NCI-H446 treated with DMSO at 0.1 percent for 48 hours (cell line): ENCODE measurements at regions not wholly inside any gene's neighbourhood (a gene's known extent, or its start where the extent isn't known, plus 50 kb on each side); places are given as distances from the start of the nearest gene placed in this dataset.
"Not testable (repeated sequence)": the region's sequence is repeated elsewhere in the genome, so short reads cannot be mapped to it uniquely, and the experiment has no call there.

Source experiments
- DNase-seq: peaks from one replicate; lab custom pipeline; 2025; lab: John Stamatoyannopoulos, UW

DNA sequence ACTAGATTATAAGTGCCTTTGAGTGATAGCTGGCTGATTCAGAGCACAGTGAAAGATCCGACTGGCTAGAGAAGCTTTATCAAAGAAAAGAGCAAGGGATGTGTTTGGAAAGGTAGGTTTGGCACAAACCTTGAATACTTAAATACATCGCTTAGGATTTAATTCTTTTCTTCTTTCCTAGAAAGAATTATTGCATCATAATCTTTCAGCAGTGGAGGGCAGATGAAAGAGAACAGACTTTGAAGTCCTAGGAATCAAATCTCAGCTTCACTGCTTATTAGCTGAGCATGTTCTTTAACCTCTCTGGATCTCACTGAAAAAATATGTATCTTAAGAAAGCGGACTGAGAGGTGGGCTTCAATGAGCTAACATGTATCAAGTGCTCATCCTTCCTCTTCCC lies 122.8 kb downstream of the ZNF365 start:
- DNase-seq: no peak

GRCh38 chr10:62498271-62498670 lies 124.1 kb downstream of the ZNF365 start:
- DNase-seq: no peak

DNA sequence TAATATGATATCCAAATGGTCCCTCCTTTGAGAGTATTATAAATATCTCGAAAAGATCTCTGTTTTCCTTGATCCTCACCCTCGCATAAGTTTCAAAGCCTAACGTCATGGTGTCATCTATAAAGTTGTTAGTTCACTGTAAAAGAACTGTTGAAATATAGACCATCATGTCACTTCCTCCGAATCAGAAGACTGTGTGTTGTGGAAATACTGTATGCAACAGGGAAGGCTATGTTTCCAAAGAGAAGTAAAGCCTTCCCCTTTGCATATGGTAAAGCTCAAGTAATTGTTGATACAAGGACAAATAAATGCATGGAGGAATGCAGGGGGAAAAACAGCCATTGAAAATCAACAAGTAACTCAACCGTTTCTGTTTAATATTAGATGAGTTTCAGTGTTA lies 125.9 kb downstream of the ZNF365 start:
- DNase-seq: not testable (repeated sequence)

GRCh38 chr10:62501547-62501946 lies 127.4 kb downstream of the ZNF365 start:
- no peak for DNase-seq

- DNase-seq: no peak
Observed at GRCh38 chr10:62502995-62503613, 128.9 kb downstream of the ZNF365 start.

- no peak for DNase-seq
Observed at GRCh38 chr10:62503872-62504271, 129.7 kb downstream of the ZNF365 start.

DNA sequence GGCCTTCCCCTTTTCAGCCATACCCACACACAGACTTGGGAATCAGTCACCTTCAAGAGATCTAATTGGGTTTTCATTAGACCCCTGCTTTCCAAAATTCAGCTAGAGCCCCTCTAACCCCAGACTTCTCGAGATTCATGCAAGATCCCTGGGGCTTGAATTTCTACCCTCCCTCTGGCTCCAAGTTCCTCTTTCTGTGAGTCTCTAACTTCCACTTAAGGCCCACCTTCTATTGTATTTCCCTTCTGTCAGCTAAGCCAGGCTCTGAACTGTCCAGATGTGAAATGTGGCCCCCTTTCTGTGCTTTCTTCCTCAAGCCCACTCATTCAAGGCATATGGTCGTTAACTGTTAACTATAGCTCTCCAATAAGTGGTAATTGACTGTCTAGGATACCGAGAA lies 132.2 kb downstream of the ZNF365 start:
- no peak for DNase-seq

DNA sequence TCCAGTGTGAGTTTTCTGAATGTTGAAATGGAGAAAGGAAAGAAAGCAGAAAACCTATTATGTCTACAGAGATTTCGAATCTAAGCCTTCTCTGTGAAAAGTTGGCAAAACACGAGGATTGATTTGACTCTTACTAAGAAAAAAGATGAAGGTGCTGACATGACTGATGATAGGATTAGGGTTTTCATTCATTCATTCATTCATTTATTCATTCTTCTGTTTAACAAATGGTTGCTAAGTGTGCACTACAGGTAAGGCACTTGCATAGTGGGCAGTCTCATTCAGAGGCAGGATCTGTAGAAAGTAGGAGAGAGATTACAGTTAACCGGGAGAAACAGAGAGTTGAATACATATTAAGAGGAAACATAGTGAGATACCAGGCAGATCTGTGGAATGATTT lies 137.1 kb downstream of the ZNF365 start:
- DNase-seq: no peak

DNA sequence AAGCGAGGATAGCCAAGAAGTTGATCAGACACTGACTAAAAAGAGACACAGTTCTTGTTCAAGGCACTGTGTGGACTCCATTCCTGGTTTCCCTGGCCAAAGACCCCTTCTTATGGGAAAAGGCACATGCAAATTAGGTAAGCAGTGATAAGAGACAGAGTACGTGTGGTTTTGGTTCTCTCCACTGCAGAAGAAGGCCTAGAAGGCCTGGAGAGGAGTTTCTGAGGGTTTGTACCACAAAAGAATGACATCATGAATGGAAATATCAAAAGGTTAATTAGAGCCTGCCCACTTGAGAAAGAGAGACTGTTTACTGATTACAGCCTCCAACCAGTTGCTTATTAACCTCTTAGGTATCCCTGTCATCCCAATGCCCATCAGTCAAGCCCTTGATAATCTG lies 137.5 kb downstream of the ZNF365 start:
- DNase-seq: no peak

DNA sequence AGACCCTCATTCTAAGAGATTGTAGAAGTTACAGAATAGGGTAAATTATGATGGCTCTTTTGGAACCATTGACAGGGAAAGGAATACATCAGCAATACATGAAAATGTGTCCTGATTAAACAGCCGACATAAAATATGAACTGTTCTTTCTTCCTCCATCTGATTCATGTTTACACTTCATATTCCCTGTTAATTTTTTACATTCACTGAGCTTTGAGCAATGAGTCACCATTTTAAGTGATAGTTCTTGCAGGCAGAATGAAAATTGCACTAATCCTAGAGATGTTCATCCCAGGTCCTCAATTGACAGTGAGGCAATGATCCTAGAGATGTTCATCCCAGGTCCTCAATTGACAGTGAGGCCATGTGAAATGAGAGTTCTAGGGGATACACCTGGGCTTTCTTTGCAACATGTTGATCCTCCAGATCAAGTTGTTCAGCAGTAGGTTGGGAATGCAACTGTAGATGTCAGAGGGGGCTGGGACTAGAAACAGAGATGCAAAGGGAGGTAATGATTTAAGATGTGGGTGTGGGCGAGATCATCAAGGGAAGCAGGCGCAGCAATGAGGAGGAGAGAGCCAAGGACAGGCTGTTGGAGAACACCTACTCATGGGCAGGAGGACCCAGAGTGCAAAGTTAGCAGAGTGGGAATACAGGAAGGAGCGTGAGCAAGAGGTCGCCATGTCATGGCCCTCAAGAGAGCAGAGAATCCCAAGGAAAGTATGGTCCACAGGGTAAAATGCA lies 138.7 kb downstream of the ZNF365 start:
- DNase-seq: no peak

- DNase-seq: no peak
Observed at GRCh38 chr10:62514079-62514693, 140.0 kb downstream of the ZNF365 start.

- no peak for DNase-seq
Observed at GRCh38 chr10:62517252-62517651, 143.1 kb downstream of the ZNF365 start.

GRCh38 chr10:62527019-62527827 lies 153.1 kb downstream of the ZNF365 start:
- DNase-seq: no peak

- DNase-seq: no peak
Observed at GRCh38 chr10:62528441-62528840, 154.3 kb downstream of the ZNF365 start.

- DNase-seq: no peak
Observed at GRCh38 chr10:62529396-62529795, 155.2 kb downstream of the ZNF365 start.

DNA sequence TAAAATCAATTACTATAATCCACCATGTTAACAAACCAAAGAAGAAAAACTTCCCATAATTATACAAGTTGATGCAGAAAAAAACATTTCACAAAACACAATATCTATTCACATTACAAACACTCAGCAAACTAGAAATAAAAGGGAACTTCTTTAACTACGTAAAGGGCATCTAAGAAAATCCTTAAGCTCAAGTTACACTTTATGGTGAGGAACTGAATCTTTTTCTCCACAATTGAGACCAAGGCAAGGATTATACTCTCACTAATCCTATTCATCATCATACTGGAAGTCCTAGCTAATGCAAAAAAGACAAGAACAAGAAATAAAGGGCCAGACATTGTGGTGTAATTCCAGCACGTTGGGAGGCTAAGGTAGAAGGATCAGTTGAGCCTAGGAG lies 159.9 kb downstream of the ZNF365 start:
- no peak for DNase-seq

DNA sequence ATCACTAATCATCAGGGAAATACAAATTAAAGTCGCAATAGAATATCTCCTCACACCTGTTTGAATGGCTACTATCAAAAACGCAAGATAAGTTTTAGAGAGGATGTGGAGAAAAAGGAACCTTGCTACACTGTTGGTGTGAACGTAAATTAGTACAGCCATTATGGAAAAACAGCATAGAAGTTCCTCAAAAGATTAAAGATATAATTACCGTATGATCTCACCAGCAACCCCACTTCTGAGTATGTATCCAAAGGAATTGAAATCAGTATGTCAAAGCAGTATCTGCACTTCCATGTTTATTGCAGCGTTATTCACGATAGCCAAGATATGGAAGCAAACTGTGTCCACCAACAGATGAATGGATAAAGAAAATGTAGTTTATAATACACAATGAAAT lies 164.4 kb downstream of the ZNF365 start:
- no peak for DNase-seq

DNA sequence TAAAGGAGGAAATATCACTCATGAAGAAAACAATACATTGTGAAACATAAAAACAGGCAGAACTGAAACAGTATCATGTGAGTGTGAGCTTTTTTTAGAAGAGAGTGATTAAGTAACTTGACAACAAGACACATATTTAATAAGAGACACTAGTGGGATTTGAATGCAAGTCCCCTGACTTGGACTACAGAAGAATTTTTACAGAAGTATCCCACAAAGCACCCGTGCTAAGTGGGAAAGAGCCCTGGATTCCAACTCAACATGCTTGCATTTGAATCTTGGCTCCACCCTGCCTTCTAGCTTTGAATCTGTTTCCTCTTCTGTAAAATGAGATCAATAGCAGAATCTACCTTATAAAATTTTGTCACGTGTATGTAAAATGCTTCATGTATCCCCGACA lies 166.2 kb downstream of the ZNF365 start:
- no peak for DNase-seq

DNA sequence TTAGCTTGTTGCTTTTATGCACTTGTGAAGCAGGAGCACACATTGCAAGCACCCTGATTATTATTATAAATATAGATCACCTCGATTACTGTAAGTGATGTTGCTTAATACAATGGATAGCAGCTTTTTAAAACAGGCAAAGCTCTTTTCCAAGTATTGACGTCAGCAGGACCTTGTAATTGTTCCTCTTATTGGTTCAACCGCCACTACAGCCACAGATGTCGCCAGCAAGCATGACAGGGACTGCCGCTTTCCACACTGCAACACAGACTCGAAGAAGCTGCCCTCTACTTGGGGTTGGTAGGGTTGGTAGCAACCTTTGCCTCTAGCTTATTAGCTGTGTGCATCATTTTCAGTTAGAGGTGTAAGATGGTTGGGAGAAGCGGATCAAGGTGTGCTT lies 167.6 kb downstream of the ZNF365 start:
- DNase-seq: no peak

GRCh38 chr10:62543571-62544355 lies 169.6 kb downstream of the ZNF365 start:
- DNase-seq: no peak

DNA sequence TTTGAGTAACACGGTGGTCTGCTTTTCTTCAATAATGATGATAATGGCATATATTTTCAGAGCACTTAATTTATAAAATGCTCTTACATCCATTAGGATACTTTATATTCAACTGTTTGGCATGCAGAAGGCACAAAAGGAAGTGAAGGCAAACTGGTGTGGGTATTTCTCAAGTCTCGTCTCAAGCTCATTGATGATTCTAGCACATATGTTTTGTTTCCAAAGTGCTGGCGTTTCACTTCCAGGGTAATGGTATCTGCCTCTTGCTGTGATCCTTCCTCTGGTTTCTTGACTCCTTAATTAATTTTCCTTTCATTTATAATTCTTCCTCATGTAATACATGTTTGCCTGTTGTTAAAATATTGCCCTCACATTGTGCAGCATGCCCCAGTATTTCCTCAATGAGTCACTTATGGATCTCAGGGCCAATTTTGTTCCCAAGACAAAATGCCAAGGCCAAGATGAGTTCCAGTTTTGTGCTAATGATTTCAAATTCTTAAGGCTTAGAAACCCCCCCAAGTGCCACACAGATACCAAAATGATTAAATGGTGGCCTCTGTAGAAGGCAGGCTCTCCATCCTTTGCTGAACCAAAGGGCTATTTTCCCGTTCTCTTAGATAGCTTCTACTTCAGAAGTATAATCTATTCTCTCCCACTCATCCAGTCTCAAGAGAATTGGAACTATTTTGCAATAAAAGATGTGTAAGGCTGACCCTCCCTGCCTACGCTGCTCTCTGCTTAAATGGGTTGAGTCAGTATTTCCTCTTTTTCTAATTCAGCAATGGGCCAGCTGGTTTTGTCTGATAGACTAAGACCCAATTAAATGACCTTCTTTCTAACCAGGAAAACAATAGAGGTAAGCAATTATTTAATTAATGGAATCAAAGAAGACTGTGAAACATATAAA lies 171.2 kb downstream of the ZNF365 start:
- DNase-seq: no peak
